SJSA1 (cell line): ENCODE measurements at regions not wholly inside any gene's neighbourhood (a gene's known extent, or its start where the extent isn't known, plus 50 kb on each side); places are given as distances from the start of the nearest gene placed in this dataset.
A peak's percentile ranks its signal among the peaks of the same experiment; 100 is the strongest.

ENCODE experiments used
- DNase-seq, 2 experiments: peaks; one replicate each; pipeline ENCODE4 v3.0.0-alpha.2; 2015 to 2020; ENCODE audit warnings: low spot score in 2 of 2, low read depth in 1 of 2
- H3K27ac ChIP-seq: fragments of 250-450 bp; sonication (Bioruptor Pico); 2 replicates; pipeline ENCODE4 v1.5.1; 2020; ENCODE audit warnings: mild to moderate bottlenecking, moderate library complexity
- H3K27me3 ChIP-seq: fragments of 250-450 bp; sonication (Bioruptor Pico); replicated peaks from 2 replicates; pipeline ENCODE4 v1.5.1; 2020; ENCODE audit warnings: mild to moderate bottlenecking, moderate library complexity
- H3K36me3 ChIP-seq: fragments of 250-450 bp; sonication (Bioruptor Pico); 2 replicates; pipeline ENCODE4 v1.5.1; 2020; ENCODE audit warnings: mild to moderate bottlenecking
- H3K4me1 ChIP-seq: fragments of 250-450 bp; sonication (Bioruptor Pico); replicated peaks from 2 replicates; pipeline ENCODE4 v1.6.1; 2021; ENCODE audit warnings: mild to moderate bottlenecking
- H3K4me3 ChIP-seq: fragments of 250-450 bp; sonication (Bioruptor Pico); 2 replicates; pipeline ENCODE4 v1.5.1; 2020; ENCODE audit warnings: mild to moderate bottlenecking
- H3K9me3 ChIP-seq: fragments of 250-450 bp; sonication (Bioruptor Pico); replicated peaks from 2 replicates; pipeline ENCODE4 v1.5.1; 2020; ENCODE audit warnings: mild to moderate bottlenecking

DNA sequence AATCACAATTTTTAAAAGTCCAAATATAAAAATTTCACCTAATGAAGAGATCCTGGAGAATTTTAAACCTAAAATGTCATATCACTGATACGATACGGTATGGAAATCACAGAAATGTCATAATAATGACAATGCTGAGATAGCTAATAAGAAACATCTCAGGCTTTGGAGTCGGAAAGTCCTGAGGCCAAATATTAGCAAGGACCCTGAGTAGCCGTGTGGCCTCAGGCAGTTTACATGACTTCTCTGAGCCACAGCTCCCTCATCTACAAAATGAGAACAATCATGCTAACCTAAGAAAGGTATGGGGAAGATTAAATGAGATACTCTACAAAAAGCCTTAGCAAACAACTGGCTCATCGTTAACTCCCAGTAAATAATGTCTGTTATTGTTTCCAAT, 100.9 kb upstream of the NEBL start:
- peaks cover 14% of the 10 kb centered on the region for H3K4me1 ChIP-seq
- H3K27me3 ChIP-seq: no peaks in the 10 kb centered on the region
- H3K36me3 ChIP-seq: no peaks in the 10 kb centered on the region
- DNase-seq: no peak
- no peak overlapping the region for H3K4me3 ChIP-seq
- no peak overlapping the region for H3K27ac ChIP-seq
- H3K9me3 ChIP-seq: no peaks in the 10 kb centered on the region

DNA sequence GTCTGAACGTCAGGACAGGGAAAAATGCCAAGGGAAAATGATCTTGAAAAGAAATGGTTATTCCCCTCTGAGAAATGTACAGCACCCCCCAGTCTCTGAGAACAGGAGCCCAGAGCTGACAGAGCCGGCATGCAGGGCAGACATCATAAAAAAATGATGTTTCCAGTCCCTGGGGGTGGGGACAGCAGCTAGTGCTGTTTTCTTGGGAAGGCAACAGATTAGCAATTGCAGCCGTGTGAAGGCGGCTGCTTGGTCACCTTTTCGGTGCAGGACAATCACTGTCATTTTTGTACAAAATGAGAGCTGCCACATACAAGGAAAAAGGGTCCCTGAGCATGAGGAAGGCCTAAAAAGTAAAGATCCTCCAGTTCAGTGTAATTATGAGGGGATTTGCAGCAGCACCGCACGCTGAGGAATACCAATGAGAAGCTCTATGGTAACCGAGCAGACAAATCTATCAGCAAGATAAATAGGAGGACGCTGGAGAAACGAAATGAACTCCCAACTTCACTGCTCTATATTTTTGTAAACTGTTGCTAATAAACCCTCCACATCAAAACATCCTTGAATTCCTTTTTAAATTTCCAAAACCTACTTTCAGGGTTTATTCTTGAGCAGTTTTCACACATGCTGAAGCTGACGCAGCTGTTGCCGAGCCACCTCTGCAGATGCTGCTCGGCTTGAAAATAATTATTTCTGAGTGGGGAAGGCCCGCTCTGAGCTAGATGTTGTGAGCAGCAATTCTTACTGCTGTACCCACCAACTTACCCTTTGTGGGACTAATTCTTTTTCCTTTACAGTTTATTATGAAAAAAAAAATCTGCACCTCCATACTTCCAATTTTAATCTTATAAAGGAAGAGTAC, 98.2 kb upstream of the NEBL start:
- no peak overlapping the region for H3K27ac ChIP-seq
- H3K9me3 ChIP-seq: no peaks in the 10 kb centered on the region
- no peak for DNase-seq
- H3K27me3 ChIP-seq: no peaks in the 10 kb centered on the region
- H3K4me3 ChIP-seq: no peak overlapping the region
- H3K4me1 ChIP-seq: peaks cover 22% of the 10 kb centered on the region
- H3K36me3 ChIP-seq: no peaks in the 10 kb centered on the region

DNA sequence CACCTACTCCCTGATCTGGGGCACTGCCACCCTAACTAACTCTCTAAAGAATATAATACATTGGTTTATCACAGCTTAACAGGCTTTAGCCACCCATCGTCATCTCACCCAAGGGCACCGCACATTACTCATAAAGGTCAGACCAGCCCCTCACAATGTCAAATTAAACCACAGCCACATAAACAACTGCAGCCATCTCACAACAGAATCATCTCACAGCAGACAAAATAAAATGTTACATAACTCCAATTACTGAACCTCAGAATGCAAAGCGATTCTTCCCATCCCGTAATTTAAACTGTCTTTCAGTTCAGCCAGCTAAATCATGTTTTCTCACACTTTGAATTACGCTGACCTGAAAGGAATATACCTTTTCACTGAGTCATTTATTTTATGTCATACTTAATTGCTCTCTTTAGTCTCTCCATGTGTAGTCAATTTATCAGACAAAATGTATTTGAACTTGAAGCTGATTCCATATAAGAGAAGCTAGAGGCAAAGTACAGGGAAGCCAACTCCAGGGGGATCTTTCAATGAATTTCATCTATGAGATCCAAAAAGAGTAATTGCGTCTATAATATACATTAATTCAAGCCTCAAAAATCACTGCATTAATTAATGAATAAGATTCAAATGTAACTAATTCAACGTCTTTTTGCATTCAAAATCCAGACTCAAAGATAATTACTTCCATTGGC, 96.9 kb upstream of the NEBL start:
- Histone ChIP-seq H3K4me1 (peaks cover 25% of the 10 kb centered on the region), H3K9me3 (no peaks in the 10 kb centered on the region), H3K27ac (no peak overlapping the region), H3K27me3 (no peaks in the 10 kb centered on the region), H3K36me3 (no peaks in the 10 kb centered on the region), H3K4me3 (no peak overlapping the region)
- DNase-seq: peak in 1 of 2 experiments; percentile 51

- H3K4me3 ChIP-seq: no peak overlapping the region
- H3K27ac ChIP-seq: no peak overlapping the region
- no peaks in the 10 kb centered on the region for H3K36me3 ChIP-seq
- H3K4me1 ChIP-seq: peaks cover 25% of the 10 kb centered on the region
- no peaks in the 10 kb centered on the region for H3K9me3 ChIP-seq
- H3K27me3 ChIP-seq: no peaks in the 10 kb centered on the region
- peak; percentile 49 to 65 for DNase-seq
Measured at GRCh38 chr10:20993389-20993788, 96.3 kb upstream of the NEBL start.

DNA sequence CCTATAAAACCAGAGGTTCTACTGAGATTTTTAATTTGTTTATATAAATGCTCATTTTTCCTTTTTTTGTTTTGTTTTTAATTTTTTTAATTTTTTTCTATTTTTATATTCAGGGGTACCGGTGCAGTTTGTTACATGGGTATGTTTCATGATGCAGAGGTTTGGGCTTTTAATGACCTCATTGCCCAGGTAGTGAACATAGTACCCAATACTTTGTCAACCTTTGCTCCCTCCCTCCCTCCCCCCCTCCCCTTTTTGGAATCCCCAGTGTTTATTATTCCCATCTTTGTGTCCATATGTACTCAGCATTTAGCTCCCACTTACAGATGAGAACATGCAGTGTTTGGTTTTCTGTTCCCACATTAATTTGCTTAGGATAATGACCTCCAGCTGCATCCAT, 94.4 kb upstream of the NEBL start:
- H3K9me3 ChIP-seq: no peaks in the 10 kb centered on the region
- no peaks in the 10 kb centered on the region for H3K27me3 ChIP-seq
- no peaks in the 10 kb centered on the region for H3K36me3 ChIP-seq
- DNase-seq: no peak
- H3K27ac ChIP-seq: no peak overlapping the region
- H3K4me1 ChIP-seq: peaks cover 25% of the 10 kb centered on the region
- no peak overlapping the region for H3K4me3 ChIP-seq

DNA sequence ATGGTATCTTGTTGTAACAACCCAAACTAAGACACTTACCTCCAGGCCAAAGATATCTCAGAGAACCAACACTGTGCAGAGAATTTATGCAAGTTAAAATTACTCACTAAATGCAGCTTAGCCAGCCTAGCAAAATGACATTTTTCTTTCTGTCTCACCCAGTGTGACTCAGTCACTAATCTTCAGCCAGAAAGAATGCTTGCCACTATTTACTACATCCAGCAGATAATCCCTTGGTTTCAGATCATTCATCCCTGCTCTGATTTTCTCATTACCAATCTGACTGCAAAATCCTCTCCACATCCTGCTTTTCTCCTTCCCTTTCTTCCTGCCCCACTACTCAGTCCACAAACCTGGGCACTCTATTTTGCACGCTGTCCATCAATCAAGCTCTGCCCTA, 93.5 kb upstream of the NEBL start:
- Histone ChIP-seq H3K4me1 (peaks cover 25% of the 10 kb centered on the region), H3K9me3 (no peaks in the 10 kb centered on the region), H3K36me3 (no peaks in the 10 kb centered on the region), H3K27ac (no peak overlapping the region), H3K27me3 (no peaks in the 10 kb centered on the region), H3K4me3 (no peak overlapping the region)
- peak in 1 of 2 experiments; percentile 32 for DNase-seq

DNA sequence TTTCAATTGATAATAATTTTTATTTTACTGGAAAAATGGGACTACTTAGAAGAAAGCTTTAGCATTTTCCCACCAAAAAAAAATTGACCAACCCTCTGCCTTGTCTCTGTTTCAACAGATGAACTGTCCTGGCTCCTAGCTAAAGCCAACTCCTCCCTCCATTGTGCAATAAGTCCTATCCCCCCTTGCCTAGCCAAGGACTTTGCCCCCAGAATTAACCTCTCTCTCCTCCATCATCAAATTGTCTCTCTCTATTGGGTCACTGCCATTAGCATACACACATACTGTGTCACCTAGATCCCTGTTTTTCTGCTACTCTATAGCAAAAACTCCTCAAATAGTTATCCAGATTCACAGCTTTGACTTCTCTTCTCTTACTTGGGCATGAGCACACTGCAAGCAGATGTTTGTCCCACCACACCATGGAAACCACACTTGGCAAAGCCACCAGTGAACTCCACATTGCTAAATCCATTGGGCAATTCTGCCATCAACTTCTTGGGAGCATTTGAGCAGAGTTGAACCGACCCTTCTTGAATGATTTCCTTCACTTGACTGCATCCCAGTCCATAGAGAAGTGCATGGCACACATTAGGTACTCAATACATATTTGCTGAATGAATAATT, 91.4 kb upstream of the NEBL start:
- H3K27me3 ChIP-seq: no peaks in the 10 kb centered on the region
- H3K9me3 ChIP-seq: no peaks in the 10 kb centered on the region
- H3K4me1 ChIP-seq: peaks cover 15% of the 10 kb centered on the region
- no peak overlapping the region for H3K27ac ChIP-seq
- DNase-seq: no peak
- no peaks in the 10 kb centered on the region for H3K36me3 ChIP-seq
- H3K4me3 ChIP-seq: no peak overlapping the region

DNA sequence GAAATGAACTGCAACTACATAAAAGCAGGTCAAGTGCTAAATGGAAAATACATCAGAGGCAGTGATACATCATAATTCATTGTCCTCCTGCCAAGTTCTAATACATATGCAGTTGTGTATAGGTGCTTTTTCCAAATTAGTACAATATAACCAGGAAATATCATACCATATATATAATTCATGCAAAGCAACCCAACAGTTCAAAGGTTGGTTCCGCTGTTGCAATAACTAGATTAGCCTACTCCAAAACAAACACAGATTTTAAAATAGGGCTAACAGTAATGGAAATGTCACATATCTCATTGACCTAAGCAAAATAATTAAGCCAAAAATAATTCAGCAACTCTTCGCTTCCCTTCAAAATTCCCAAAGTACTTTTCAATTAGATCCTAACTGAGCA, 88.9 kb upstream of the NEBL start:
- Histone ChIP-seq H3K4me3 (no peak overlapping the region), H3K9me3 (no peaks in the 10 kb centered on the region), H3K27ac (no peak overlapping the region), H3K27me3 (no peaks in the 10 kb centered on the region), H3K4me1 (peaks cover 9% of the 10 kb centered on the region), H3K36me3 (no peaks in the 10 kb centered on the region)
- DNase-seq: no peak

DNA sequence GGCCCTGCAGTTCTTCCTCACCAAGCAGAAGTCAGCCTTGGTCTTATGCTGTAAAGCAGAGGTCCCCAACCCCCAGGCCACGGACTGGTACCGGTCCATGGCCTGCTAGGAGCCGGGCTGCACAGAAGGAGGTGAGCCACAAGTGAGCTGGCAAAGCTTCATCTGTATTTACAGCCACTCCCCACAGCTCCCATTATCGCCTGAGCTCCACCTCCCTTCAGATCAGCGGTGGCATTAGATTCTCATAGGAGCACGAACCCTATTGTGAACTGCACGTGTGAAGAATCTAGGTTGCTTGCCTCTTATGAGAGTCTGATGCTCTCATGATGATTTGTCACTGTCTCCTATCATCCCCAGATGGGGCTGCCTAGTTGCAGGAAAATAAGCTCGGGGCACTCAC, 87.6 kb upstream of the NEBL start:
- Histone ChIP-seq H3K27ac (no peak overlapping the region), H3K9me3 (no peaks in the 10 kb centered on the region), H3K36me3 (no peaks in the 10 kb centered on the region), H3K27me3 (no peaks in the 10 kb centered on the region), H3K4me1 (no peaks in the 10 kb centered on the region), H3K4me3 (no peak overlapping the region)
- no peak for DNase-seq

DNA sequence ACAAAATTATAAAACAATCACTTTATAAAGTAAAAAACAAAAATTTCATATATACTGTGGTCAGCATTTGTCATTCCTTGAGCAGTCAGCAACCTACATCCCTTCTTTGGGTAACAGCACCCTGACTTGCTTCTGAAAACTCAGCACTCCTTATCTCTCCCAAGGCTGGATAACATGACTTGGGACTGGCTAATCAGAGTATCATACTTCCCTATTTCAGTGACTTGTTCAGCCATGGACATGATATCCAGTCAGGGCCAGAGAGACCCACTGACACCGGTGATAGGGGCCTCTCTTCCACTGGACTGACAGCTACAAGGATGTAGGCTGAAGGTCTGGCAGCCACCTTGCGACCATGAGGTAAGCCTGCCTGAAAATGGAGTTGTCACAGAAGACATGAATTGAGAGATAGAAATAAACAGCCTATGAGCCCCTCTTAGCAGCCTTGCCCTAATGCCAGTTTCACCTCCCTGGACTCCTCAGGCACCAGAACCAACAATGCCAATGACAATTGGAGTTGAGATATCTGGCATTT, 84.4 kb upstream of the NEBL start:
- Histone ChIP-seq H3K4me3 (no peak overlapping the region), H3K27ac (no peak overlapping the region), H3K36me3 (no peaks in the 10 kb centered on the region), H3K4me1 (no peaks in the 10 kb centered on the region), H3K27me3 (no peaks in the 10 kb centered on the region), H3K9me3 (no peaks in the 10 kb centered on the region)
- DNase-seq: no peak

- no peak for DNase-seq
- Histone ChIP-seq H3K27ac (no peak overlapping the region), H3K4me1 (no peaks in the 10 kb centered on the region), H3K36me3 (no peaks in the 10 kb centered on the region), H3K4me3 (no peak overlapping the region), H3K27me3 (no peaks in the 10 kb centered on the region), H3K9me3 (no peaks in the 10 kb centered on the region)
Measured at GRCh38 chr10:20978617-20979016, 81.5 kb upstream of the NEBL start.

DNA sequence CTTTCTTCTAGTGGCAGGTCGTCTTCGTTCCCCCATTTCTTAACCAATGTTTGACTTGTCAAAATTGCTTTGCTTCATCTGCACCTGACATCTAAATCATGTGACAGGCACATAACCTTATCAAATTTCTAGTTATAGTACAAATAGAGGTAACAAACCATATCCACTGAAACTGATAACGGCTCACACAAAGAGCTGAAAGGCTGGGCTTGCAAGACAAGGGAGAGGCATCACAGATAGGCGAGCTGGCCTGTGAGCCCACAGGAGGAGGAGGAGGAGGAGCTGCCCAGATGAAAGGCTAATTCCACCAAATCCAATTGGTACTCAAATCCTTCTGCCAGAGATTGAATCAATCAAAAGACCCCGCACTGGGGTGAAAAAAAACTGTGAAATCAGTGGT, 80.2 kb upstream of the NEBL start:
- Histone ChIP-seq H3K36me3 (no peaks in the 10 kb centered on the region), H3K27ac (no peak overlapping the region), H3K4me3 (no peak overlapping the region), H3K9me3 (no peaks in the 10 kb centered on the region), H3K27me3 (no peaks in the 10 kb centered on the region), H3K4me1 (no peaks in the 10 kb centered on the region)
- DNase-seq: no peak

GRCh38 chr10:20976891-20977290, 79.8 kb upstream of the NEBL start:
- H3K9me3 ChIP-seq: no peaks in the 10 kb centered on the region
- H3K27ac ChIP-seq: no peak overlapping the region
- no peak for DNase-seq
- H3K4me1 ChIP-seq: no peaks in the 10 kb centered on the region
- H3K27me3 ChIP-seq: no peaks in the 10 kb centered on the region
- H3K36me3 ChIP-seq: no peaks in the 10 kb centered on the region
- no peak overlapping the region for H3K4me3 ChIP-seq

GRCh38 chr10:20976390-20976789, 79.3 kb upstream of the NEBL start:
- no peaks in the 10 kb centered on the region for H3K36me3 ChIP-seq
- no peaks in the 10 kb centered on the region for H3K27me3 ChIP-seq
- H3K4me3 ChIP-seq: no peak overlapping the region
- H3K4me1 ChIP-seq: no peaks in the 10 kb centered on the region
- no peak for DNase-seq
- H3K9me3 ChIP-seq: no peaks in the 10 kb centered on the region
- H3K27ac ChIP-seq: no peak overlapping the region
